PC-3 (cell line): ENCODE measurements at regions not wholly inside any gene's neighbourhood (a gene's known extent, or its start where the extent isn't known, plus 50 kb on each side); places are given as distances from the start of the nearest gene placed in this dataset.

Experiments
- ATAC-seq: fragments of 200-7000 bp; cut with Tn5 transposase; 2 replicates; pipeline ENCODE4 v1.9.1; 2020; ENCODE audit warnings: mild to moderate bottlenecking, moderate library complexity
- BruUV-seq: library from RNA; stranded (reverse); fragments of 400-500 nt; replicated peaks from 2 replicates; lab custom pipeline; 2021; lab: Mats Ljungman, UMichigan
- CTCF ChIA-PET: fragments of 300-600 bp; sonication (Branson Sonifier 250); formaldehyde crosslinking; loops from one replicate; lab custom pipeline; 2022; ENCODE audit warnings: antibody characterized with exemption; lab: Charles Lee
- POLR2A ChIA-PET: fragments of 300-600 bp; sonication (Branson Sonifier 250); formaldehyde crosslinking; loops from one replicate; lab custom pipeline; 2022; ENCODE audit warnings: antibody characterized with exemption; ENCODE audit not compliant: unreplicated experiment; lab: Charles Lee
- DNase-seq: peaks from one replicate; pipeline ENCODE4 v3.0.0-alpha.2; 2015
- H2AFZ ChIP-seq: fragments of 300-600 bp; sonication (generic); 2 replicates; pipeline ENCODE4 v1.6.0; 2016; ENCODE audit warnings: antibody characterized with exemption, low read length
- H3F3A ChIP-seq: fragments of 300-600 bp; sonication (generic); one replicate; pipeline ENCODE4 v1.6.0; 2017; ENCODE audit warnings: antibody characterized with exemption, low read length, control low read depth, mild to moderate bottlenecking; ENCODE audit not compliant: unreplicated experiment
- H3K27ac ChIP-seq: fragments of 300-600 bp; sonication (generic); 2 replicates; pipeline ENCODE4 v1.5.1; 2016; ENCODE audit warnings: mild to moderate bottlenecking, low read length
- H3K27me3 ChIP-seq: fragments of 300-600 bp; sonication (generic); 2 replicates; pipeline ENCODE4 v1.6.1; 2016; ENCODE audit warnings: low read length, mixed read lengths
- H3K36me3 ChIP-seq: fragments of 300-600 bp; sonication (generic); 2 replicates; pipeline ENCODE4 v1.6.1; 2016; ENCODE audit warnings: low read depth, mixed run types, low read length, mixed read lengths
- H3K4me1 ChIP-seq: fragments of 300-600 bp; sonication (generic); 2 replicates; pipeline ENCODE4 v1.5.1; 2016; ENCODE audit warnings: low read length; ENCODE audit not compliant: insufficient read depth
- H3K4me2 ChIP-seq: fragments of 300-600 bp; sonication (generic); 2 replicates; pipeline ENCODE4 v1.6.0; 2016; ENCODE audit warnings: low read length
- H3K4me3 ChIP-seq: fragments of 300-600 bp; sonication (generic); 2 replicates; pipeline ENCODE4 v1.5.1; 2016; ENCODE audit warnings: mild to moderate bottlenecking, low read length, mixed read lengths
- H3K79me2 ChIP-seq: fragments of 300-600 bp; sonication (generic); 2 replicates; pipeline ENCODE4 v1.6.1; 2017; ENCODE audit warnings: low read length, mixed read lengths
- H3K9ac ChIP-seq: fragments of 300-600 bp; sonication (generic); 2 replicates; pipeline ENCODE4 v1.6.0; 2016; ENCODE audit warnings: mild to moderate bottlenecking, low read length
- H3K9me2 ChIP-seq: fragments of 300-600 bp; sonication (generic); replicated peaks from 2 replicates; pipeline ENCODE4 v1.6.1; 2016; ENCODE audit warnings: mixed run types, low read length, mixed read lengths
- H3K9me3 ChIP-seq: fragments of 300-600 bp; sonication (generic); 2 replicates; pipeline ENCODE4 v1.6.1; 2016; ENCODE audit warnings: low read length, mixed read lengths
- H4K20me1 ChIP-seq: fragments of 300-600 bp; sonication (generic); 2 replicates; pipeline ENCODE4 v1.6.1; 2016; ENCODE audit warnings: low read length, mixed read lengths
- CTCF ChIP-seq: fragments of 300-600 bp; sonication (generic); conservative IDR thresholded peaks from 2 replicates; pipeline ENCODE4 v1.5.1; 2017; ENCODE audit warnings: antibody characterized with exemption, low read depth, mild to moderate bottlenecking, low read length
- EZH2 ChIP-seq: fragments of 300-600 bp; sonication (generic); IDR thresholded peaks from one replicate; pipeline ENCODE4 v1.6.1; 2017; ENCODE audit warnings: antibody characterized with exemption, mild to moderate bottlenecking, low read length; ENCODE audit not compliant: unreplicated experiment
- EZH2phosphoT487 ChIP-seq: fragments of 300-600 bp; sonication (generic); IDR thresholded peaks from 2 replicates; pipeline ENCODE4 v1.6.1; 2018; ENCODE audit warnings: mild to moderate bottlenecking, antibody characterized with exemption, low read length, borderline replicate concordance
- intact Hi-C: fragments of 100-400 bp; cut with micrococcal nuclease; formaldehyde crosslinking; loops from 2 replicates; pipeline ENCODE4 v1.9.0; 2023

DNA sequence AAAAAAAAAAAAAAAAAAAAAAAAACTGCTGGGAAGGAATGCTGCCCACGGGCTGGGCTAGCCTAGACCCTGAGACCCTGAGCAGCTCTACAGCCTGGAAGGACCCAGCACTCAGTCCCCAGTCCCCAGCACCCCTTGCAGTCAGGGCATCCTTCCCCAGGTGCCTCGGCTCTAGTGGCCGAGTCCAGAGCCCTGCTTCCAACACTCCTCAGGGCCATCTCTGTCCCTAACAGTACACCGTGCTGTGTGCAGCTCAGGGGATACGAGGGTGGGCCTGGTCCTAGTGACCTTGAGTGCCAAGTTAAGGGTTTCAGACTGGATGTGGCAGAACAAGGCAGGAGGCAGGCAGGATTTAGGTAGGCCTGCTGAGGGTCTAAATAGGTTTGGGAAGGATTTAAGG lies 50.2 kb upstream of the LRP8 start:
- no peak overlapping the region for H3K27ac ChIP-seq
- no peaks in the 10 kb centered on the region for H3F3A ChIP-seq
- no peak overlapping the region for H3K4me2 ChIP-seq
- no TSS peak for BruUV-seq
- POLR2A ChIA-PET, result no interaction called here
- H4K20me1 ChIP-seq, result no peaks in the 10 kb centered on the region
- H3K9me3 ChIP-seq, result no peaks in the 10 kb centered on the region
- no peak for TF ChIP-seq CTCF
- TF ChIP-seq EZH2phosphoT487, result no peak
- TF ChIP-seq EZH2, result no peak
- H3K9ac ChIP-seq, result no peak overlapping the region
- CTCF ChIA-PET, result no interaction called here
- H3K9me2 ChIP-seq, result no peaks in the 10 kb centered on the region
- no peak overlapping the region for H3K4me3 ChIP-seq
- H2AFZ ChIP-seq, result no peak overlapping the region
- intact Hi-C loops, result no loop called here
- no peaks in the 10 kb centered on the region for H3K36me3 ChIP-seq
- ATAC-seq (no peak), DNase-seq (no peak)
- H3K4me1 ChIP-seq, result peaks cover 19% of the 10 kb centered on the region
- H3K27me3 ChIP-seq, result no peaks in the 10 kb centered on the region
- no peaks in the 10 kb centered on the region for H3K79me2 ChIP-seq

GRCh38 chr1:53378932-53379661 lies 51.2 kb upstream of the LRP8 start:
- no TSS peak for BruUV-seq
- no peaks in the 10 kb centered on the region for H3K79me2 ChIP-seq
- POLR2A ChIA-PET, result no interaction called here
- CTCF ChIA-PET, result no interaction called here
- no peak overlapping the region for H3K4me3 ChIP-seq
- no peak overlapping the region for H3K4me2 ChIP-seq
- H3K9me3 ChIP-seq, result no peaks in the 10 kb centered on the region
- no peaks in the 10 kb centered on the region for H4K20me1 ChIP-seq
- H3K27ac ChIP-seq, result no peak overlapping the region
- peaks cover 19% of the 10 kb centered on the region for H3K4me1 ChIP-seq
- H3K9ac ChIP-seq, result no peak overlapping the region
- H3K27me3 ChIP-seq, result no peaks in the 10 kb centered on the region
- ATAC-seq, result no peak
- H3K9me2 ChIP-seq, result no peaks in the 10 kb centered on the region
- no peak for DNase-seq
- H3F3A ChIP-seq, result no peaks in the 10 kb centered on the region
- no peaks in the 10 kb centered on the region for H3K36me3 ChIP-seq
- intact Hi-C loops, result no loop called here
- H2AFZ ChIP-seq, result no peak overlapping the region
- TF ChIP-seq EZH2phosphoT487 (no peak), EZH2 (no peak), CTCF (no peak)

DNA sequence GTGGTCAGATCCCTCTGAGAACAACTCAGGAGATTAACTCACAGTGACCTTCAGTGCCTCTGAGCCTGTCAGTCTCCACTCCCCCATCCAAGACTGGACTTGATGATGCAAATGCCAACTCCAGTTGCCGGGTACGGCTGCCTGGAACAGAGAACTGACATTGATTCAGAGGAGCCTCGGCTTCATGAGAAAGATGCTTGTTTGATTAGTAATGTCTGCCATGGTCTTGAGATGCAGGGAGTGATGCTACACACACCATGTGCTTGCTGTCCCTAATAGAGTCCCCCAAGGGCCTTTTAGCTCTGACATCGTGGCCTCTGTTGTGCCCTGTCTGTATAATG lies 51.8 kb upstream of the LRP8 start:
- H3K4me2 ChIP-seq, result no peak overlapping the region
- H3F3A ChIP-seq, result no peaks in the 10 kb centered on the region
- H3K27me3 ChIP-seq, result no peaks in the 10 kb centered on the region
- no peaks in the 10 kb centered on the region for H3K9me2 ChIP-seq
- H3K4me1 ChIP-seq, result peaks cover 19% of the 10 kb centered on the region
- no peak overlapping the region for H3K27ac ChIP-seq
- no peaks in the 10 kb centered on the region for H3K79me2 ChIP-seq
- POLR2A ChIA-PET, result no interaction called here
- DNase-seq (no peak), ATAC-seq (no peak)
- no peaks in the 10 kb centered on the region for H4K20me1 ChIP-seq
- no peaks in the 10 kb centered on the region for H3K9me3 ChIP-seq
- TF ChIP-seq CTCF, result no peak
- TF ChIP-seq EZH2phosphoT487, result no peak
- no peak for TF ChIP-seq EZH2
- no peaks in the 10 kb centered on the region for H3K36me3 ChIP-seq
- intact Hi-C loops, result loop anchor here (2.0 kb wide), 1 partner anchor 53 kb away; no protein-coding TSS in a partner anchor
- no peak overlapping the region for H3K4me3 ChIP-seq
- H3K9ac ChIP-seq, result no peak overlapping the region
- CTCF ChIA-PET, result no interaction called here
- no TSS peak for BruUV-seq
- H2AFZ ChIP-seq, result no peak overlapping the region
